Muscle of back (tissue), 3 donors: ENCODE measurements at regions not wholly inside any gene's neighbourhood (a gene's known extent, or its start where the extent isn't known, plus 50 kb on each side); places are given as distances from the start of the nearest gene placed in this dataset.
"Not testable (repeated sequence)": the region's sequence is repeated elsewhere in the genome, so short reads cannot be mapped to it uniquely, and the experiment has no call there.

Experiments used
- DNase-seq, 3 donors: peaks; one replicate each; pipeline versions ENCODE4 v3.0.0 to v3.0.0-alpha.2; 2013

GRCh38 chr1:79781261-79781660 is 774.7 kb upstream of the ADGRL4 start:
- no peak for DNase-seq

GRCh38 chr1:79777481-79778219 is 771.1 kb upstream of the ADGRL4 start:
- DNase-seq: no peak

- no peak for DNase-seq
Measured at GRCh38 chr1:79775402-79775801, 768.9 kb upstream of the ADGRL4 start.

GRCh38 chr1:79773385-79773784 is 766.9 kb upstream of the ADGRL4 start:
- DNase-seq: no peak

GRCh38 chr1:79762461-79762860 is 755.9 kb upstream of the ADGRL4 start:
- peak in 1 of 3 donors; percentile 7 for DNase-seq

- peak; percentile 13 to 67 (median 21) for DNase-seq
Measured at GRCh38 chr1:79760531-79760930, 754.0 kb upstream of the ADGRL4 start.

GRCh38 chr1:79749607-79750006 is 743.1 kb upstream of the ADGRL4 start:
- DNase-seq: no peak

- DNase-seq: no peak
Measured at GRCh38 chr1:79745929-79746328, 739.4 kb upstream of the ADGRL4 start.

GRCh38 chr1:79744746-79745145 is 738.2 kb upstream of the ADGRL4 start:
- no peak for DNase-seq

- no peak for DNase-seq
Measured at GRCh38 chr1:79741720-79742421, 735.3 kb upstream of the ADGRL4 start.

GRCh38 chr1:79738101-79738500 is 731.6 kb upstream of the ADGRL4 start:
- no peak for DNase-seq

GRCh38 chr1:79737193-79737592 is 730.7 kb upstream of the ADGRL4 start:
- no peak for DNase-seq

- DNase-seq: no peak
Measured at GRCh38 chr1:79732950-79733349, 726.4 kb upstream of the ADGRL4 start.

- DNase-seq: peak in 1 of 3 donors; percentile 25
Measured at GRCh38 chr1:79726911-79727310, 720.4 kb upstream of the ADGRL4 start.

GRCh38 chr1:79726321-79726720 is 719.8 kb upstream of the ADGRL4 start:
- DNase-seq: peak in 2 of 3 donors; percentile 28 to 48

- DNase-seq: peak; percentile 31 to 56 (median 36)
Measured at GRCh38 chr1:79716447-79716846, 709.9 kb upstream of the ADGRL4 start.

- no peak for DNase-seq
Measured at GRCh38 chr1:79714664-79715063, 708.1 kb upstream of the ADGRL4 start.

- DNase-seq: no peak
Measured at GRCh38 chr1:79711001-79711431, 704.5 kb upstream of the ADGRL4 start.

- peak; percentile 18 to 46 (median 33) for DNase-seq
Measured at GRCh38 chr1:79708646-79709265, 702.2 kb upstream of the ADGRL4 start.

GRCh38 chr1:79705218-79705617 is 698.7 kb upstream of the ADGRL4 start:
- DNase-seq: no peak

GRCh38 chr1:79704067-79704466 is 697.5 kb upstream of the ADGRL4 start:
- DNase-seq: no peak

GRCh38 chr1:79702336-79702999 is 695.9 kb upstream of the ADGRL4 start:
- DNase-seq: not testable (repeated sequence)
